Vagina (tissue), 2 donors: ENCODE measurements at regions not wholly inside any gene's neighbourhood (a gene's known extent, or its start where the extent isn't known, plus 50 kb on each side); places are given as distances from the start of the nearest gene placed in this dataset.

Experiments
- CTCF ChIP-seq, 3 experiments: fragments of 450-650 bp in 2 of 3; fragments of 200-600 bp in 1 of 3; sonication (generic) in 1 of 3; IDR thresholded peaks; one replicate each; pipeline ENCODE4 v1.5.1; 2017 to 2019; ENCODE audit warnings: antibody characterized with exemption in 3 of 3, mild to moderate bottlenecking in 2 of 3, moderate library complexity in 2 of 3
- POLR2A ChIP-seq, 2 donors: fragments of 450-650 bp; IDR thresholded peaks; one replicate each; pipeline ENCODE4 v1.6.1; 2017; ENCODE audit warnings: antibody characterized with exemption in 2 of 2, mild to moderate bottlenecking in 2 of 2, moderate library complexity in 2 of 2

GRCh38 chr20:10735195-10735949, 61.6 kb upstream of the JAG1 start:
- TF ChIP-seq CTCF (IDR thresholded peaks at IDR 0.05) = no peak
- TF ChIP-seq POLR2A (IDR thresholded peaks at IDR 0.05) = no peak
